Hepatocyte (in vitro differentiated cells): ENCODE measurements at regions not wholly inside any gene's neighbourhood (a gene's known extent, or its start where the extent isn't known, plus 50 kb on each side); places are given as distances from the start of the nearest gene placed in this dataset.

Source experiments
- CTCF ChIP-seq: fragments of 200-600 bp; sonication (generic); IDR thresholded peaks from 2 replicates; pipeline ENCODE4 v1.5.1; 2016; ENCODE audit warnings: antibody characterized with exemption, mild to moderate bottlenecking; ENCODE audit not compliant: poor library complexity
- EZH2phosphoT487 ChIP-seq: fragments of 200-600 bp; sonication (generic); IDR thresholded peaks from one replicate; pipeline ENCODE4 v1.6.1; 2018; ENCODE audit warnings: antibody characterized with exemption, mild to moderate bottlenecking, low read depth, moderate library complexity; ENCODE audit not compliant: unreplicated experiment, severe bottlenecking

GRCh38 chr5:3301306-3301705 is 294.3 kb upstream of the IRX1 start:
- TF ChIP-seq CTCF (no peak), EZH2phosphoT487 (no peak)
